NCI-H1092 (cell line): ENCODE measurements at regions not wholly inside any gene's neighbourhood (a gene's known extent, or its start where the extent isn't known, plus 50 kb on each side); places are given as distances from the start of the nearest gene placed in this dataset.

ENCODE experiments used
- DNase-seq: peaks from one replicate; lab custom pipeline; 2025; lab: John Stamatoyannopoulos, UW

- DNase-seq = no peak
These were observed 707.2 kb upstream of the CELF2 start for GRCh38 chr10:10310498-10310897.

GRCh38 chr10:10311966-10312365 lies 705.7 kb upstream of the CELF2 start:
- no peak for DNase-seq

DNA sequence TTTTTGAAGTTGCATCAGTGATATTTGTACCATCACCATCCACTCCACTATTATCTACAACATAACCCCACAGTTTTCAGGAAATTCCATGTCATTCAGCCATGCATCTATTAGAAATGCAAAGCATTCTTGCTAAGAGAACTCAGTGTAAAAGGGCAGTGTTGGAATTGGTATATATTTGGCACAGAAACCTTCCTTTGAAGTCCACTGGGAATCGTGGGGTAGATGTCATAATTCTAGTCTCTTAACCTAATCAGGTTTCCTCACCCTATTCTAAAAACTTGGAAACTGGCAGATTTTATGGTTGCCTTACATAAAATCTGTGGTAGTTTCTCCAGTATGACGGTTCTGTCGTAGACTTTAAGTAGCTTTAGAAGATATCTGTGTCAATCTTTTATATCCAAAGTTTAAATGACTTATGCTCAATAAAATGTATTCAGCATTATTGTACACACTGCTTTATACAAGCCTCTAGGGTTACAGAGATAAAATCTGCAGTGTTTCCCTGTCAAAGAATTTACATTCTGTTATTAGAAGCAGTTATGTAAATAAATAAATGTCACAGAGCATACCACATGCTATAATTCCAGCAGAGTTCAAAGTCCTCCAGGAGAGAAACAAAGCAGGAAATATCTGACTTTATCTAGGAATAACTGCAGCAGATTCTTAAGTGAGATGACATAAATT lies 704.4 kb upstream of the CELF2 start:
- no peak for DNase-seq

DNA sequence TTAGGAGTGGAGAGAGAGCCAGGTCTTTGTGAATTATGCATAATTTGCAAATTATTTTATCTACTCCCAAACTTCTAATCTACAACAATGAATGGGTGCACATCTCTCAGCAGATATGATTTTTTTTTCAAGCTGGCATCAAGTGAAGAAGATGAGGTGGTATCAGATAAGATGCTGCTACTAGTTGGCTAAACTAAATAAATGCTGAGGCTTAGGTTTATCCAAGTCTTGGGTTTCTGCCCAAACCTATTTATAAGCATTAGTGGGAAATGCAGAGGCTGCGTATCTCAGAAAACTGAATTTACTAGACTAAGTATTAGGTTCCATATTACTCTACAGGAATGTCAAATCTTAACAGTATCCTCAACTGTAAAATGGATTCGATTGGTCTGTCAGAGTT lies 703.0 kb upstream of the CELF2 start:
- no peak for DNase-seq

DNA sequence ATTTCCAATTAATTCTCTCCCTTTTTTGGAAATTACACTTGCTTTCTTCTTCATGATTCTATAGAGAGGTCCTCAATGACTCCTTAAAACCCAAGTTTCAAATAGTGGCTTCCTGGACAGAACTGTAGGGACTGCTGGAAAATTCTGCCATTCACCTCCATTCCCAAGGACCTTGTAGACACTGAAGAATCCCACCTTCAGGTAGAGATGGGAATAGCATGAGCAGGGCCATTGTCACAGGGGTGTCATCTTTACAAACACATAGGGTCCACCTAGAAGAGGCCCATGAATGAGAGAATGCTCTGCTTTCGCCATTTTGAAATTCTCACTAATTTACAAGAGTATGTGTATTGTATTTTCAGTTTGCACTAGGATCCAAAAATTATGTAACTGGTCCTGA lies 701.7 kb upstream of the CELF2 start:
- DNase-seq = no peak

DNA sequence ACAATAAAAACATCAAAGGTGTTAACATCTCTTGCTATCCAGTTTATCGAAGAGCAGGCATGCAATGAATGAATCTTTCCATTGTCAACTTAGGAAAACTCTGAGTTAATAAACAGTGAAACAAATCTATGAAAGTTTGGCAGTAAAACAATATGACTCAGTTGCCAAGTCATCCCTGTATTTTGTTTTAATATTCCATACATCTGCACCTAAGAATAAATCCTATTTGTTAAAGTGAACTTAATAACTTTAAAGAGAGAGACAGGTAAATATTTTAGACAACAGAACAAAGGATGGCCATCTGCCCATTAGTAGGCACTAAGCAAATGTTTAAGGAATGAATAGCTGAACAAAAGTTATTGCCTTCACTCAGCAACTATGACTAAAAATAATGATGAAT lies 700.5 kb upstream of the CELF2 start:
- no peak for DNase-seq

DNA sequence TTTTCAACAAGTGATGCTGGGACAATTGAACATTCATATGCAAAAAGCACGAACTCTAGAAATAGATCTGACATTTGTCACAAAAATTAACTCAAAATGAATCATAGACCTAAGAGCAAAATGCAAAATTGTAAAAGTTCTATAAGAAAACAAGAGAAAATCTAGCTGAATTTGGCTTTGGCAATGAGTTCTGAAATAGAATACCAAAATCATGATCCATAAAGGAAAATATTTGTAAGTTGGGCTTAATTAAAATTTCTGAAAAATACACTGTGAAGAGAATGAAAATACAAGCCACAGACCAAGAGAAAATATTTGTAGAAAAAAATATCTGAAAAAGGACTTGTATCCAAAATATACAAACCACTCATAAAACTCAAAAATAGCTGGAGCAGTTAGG lies 698.8 kb upstream of the CELF2 start:
- no peak for DNase-seq

GRCh38 chr10:10320956-10321355 lies 696.7 kb upstream of the CELF2 start:
- DNase-seq = no peak

- DNase-seq = no peak
These were observed 691.6 kb upstream of the CELF2 start for GRCh38 chr10:10326116-10326515.

DNA sequence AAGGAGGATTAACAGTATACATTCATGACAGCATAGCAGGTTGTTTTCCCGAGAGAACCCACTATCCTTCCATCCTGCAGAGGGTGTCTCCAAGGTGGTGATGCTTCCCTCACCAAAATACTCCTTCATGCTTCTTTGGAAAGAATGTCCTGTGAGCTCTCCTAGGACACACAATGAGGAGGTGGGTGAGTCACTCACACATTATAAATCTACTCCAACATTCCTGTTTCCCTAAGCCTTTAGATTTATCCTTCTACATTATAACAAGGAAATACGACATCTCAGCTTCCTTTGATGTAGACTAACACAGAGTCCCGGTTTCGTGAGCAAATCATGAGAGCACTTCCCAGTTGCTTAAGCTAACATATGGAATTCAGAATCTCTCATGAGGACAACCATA lies 689.7 kb upstream of the CELF2 start:
- DNase-seq = no peak

- no peak for DNase-seq
These were observed 687.3 kb upstream of the CELF2 start for GRCh38 chr10:10330418-10330817.

- no peak for DNase-seq
These were observed 684.9 kb upstream of the CELF2 start for GRCh38 chr10:10332786-10333185.

DNA sequence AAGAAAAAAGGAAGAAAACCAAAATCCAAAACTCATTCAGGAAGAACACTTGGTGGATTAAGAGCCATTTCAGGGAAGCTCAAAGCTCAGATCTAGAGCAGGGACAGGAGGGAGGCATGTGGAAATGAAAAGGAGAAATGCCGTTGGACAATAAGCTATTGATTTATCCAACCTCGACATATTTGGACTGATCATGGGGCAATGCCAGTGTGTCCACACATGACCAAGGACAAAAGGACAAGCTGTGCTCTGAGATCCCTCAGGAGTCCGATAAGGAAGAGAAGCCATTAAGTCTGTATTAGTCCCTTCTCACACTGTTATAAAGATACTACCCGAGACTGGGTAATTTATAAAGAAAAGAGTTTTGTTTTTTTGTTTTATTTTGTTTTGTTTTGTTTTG lies 684.0 kb upstream of the CELF2 start:
- DNase-seq = no peak

DNA sequence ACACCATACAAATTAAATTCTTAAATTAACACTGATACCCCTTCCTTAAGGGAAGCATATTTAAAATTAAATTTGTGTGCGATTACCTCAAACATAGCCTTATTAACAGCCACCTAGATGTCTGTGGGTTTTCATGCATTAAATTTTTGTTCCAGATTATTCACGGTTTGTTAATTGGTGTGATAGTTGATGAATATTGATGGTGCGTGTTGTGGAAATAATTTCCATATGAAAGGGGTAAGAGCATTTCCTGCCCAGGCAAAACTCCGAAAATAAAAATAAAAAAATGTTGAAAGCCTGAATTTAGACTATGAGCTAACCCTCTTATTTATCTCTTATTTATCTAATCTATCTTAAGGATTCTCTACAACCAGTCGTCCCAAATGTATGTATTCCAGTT lies 679.3 kb upstream of the CELF2 start:
- no peak for DNase-seq

DNA sequence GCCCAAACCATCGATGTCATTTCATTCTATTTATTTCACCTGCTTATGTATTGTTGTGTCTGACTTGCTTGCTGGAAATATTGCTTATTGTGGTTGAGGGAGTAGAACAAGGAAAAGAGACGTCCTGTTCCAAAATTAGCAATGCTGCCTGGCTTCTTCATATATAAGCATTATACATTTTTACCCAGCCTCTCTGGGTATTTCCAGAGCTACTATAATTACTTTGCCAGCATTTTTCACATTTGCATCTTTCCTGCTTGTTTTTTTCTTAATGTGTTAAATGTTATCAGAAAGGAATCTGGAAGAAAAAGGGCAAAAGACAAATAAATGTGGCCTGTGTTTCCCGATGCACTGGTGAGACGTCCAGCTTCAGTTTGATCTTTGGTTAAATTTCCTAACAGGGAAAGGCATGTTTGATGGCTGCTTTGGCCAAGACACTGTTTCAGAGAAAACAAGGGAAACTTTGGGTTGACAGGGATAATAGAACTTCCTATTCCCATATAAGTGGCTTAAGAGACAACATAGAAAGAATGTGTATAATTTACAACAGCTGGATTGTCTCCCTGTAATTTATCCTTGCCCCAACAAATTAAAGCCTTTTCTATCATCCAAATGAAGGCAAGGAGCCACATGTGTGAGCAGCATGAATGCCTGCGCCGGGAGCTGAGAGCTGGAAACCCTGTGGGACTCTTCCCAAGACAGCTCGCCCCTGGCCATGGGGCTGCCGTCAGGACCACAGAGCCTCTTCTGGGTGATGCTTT lies 671.1 kb upstream of the CELF2 start:
- no peak for DNase-seq

GRCh38 chr10:10350050-10350449 lies 667.6 kb upstream of the CELF2 start:
- no peak for DNase-seq

DNA sequence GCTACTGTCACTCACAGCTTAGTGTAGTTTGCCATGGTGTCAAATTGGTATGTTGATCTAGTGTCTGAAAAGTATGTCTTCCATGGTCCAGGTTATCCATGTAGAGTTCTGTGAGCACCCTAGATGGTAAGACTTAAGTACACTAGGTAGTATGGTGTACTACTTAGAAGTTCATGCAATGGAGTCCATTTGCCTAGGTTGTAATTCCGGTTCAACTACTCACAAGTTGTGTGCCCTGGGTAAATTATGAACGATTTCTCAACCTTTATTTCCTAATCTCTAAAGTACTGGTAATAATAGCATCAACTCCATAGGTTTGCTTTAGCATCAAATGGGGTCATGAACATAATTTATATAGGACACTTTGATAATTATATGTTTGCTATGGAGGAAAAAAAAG lies 666.2 kb upstream of the CELF2 start:
- DNase-seq = no peak

DNA sequence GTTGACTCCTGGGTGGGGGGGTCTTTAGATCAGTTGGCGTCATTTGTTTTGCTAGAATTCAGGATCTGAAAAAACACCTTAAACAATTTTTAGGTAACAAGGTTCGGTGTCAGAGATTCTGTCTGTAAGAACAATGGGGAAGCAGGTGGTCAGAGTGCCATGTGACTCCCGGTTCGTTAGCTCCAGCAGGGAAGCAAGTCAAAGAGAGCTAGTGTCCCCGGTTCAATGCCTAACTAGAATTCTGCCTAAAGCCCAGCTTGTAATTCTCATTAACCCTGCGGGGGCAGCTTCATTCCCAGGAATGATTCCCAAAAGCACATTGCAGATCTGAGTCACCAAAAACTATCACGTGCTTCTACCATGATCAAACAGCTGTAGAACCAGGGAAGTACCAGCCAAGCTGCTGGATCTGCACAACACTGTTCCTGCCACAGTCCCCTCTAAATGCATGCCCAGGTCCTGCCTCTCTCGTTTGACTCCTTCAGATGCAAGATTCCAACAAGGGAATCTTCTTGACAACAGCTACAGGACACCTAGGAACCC lies 664.3 kb upstream of the CELF2 start:
- DNase-seq = no peak

- DNase-seq = no peak
These were observed 658.4 kb upstream of the CELF2 start for GRCh38 chr10:10359263-10359662.

GRCh38 chr10:10361301-10361885 lies 656.3 kb upstream of the CELF2 start:
- no peak for DNase-seq

GRCh38 chr10:10362800-10363199 lies 654.9 kb upstream of the CELF2 start:
- no peak for DNase-seq

DNA sequence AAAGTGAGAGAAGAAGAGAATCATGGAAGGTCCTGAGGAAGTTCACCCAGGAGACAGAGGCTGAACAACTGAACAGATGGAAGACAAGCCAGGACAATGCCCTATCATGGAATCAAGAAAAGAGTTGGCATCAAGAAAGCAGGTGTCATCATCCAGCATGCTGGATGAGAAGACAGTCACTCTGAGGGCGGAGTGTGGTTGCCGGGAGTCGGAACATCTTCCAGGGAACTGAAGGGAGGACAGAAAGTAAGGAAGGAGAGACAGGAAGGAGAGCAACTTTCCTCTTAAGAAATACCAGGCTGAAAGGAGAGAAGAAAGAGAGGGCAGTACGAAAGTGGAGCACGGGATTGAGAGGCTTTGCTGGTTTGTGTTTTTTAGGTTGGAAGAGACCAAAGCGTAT lies 654.5 kb upstream of the CELF2 start:
- no peak for DNase-seq

- no peak for DNase-seq
These were observed 652.8 kb upstream of the CELF2 start for GRCh38 chr10:10364902-10365301.
